Left colon (tissue), 2 donors: ENCODE measurements at regions not wholly inside any gene's neighbourhood (a gene's known extent, or its start where the extent isn't known, plus 50 kb on each side); places are given as distances from the start of the nearest gene placed in this dataset.
"Not testable (repeated sequence)": the region's sequence is repeated elsewhere in the genome, so short reads cannot be mapped to it uniquely, and the experiment has no call there.

Experiments used
- ATAC-seq: fragments of 200-7000 bp; cut with Tn5 transposase; one replicate; pipeline ENCODE4 v1.9.1; 2020; ENCODE audit warnings: mild to moderate bottlenecking, moderate library complexity
- DNase-seq, 2 donors: peaks; one replicate each; pipeline ENCODE4 v3.0.0-alpha.2; 2020
- intact Hi-C, 2 donors: fragments of 100-400 bp; cut with DNase I in 1 of 2; cut with micrococcal nuclease in 1 of 2; formaldehyde crosslinking; loops; one replicate each; pipeline versions ENCODE4 v1.11.2 to v1.14.0; 2022; cut with DNase I, micrococcal nuclease
- donor health status: DM: no; HTN: no; CAD: no.
- donor health status: DM: yes; HTN: yes; CAD: no.

DNA sequence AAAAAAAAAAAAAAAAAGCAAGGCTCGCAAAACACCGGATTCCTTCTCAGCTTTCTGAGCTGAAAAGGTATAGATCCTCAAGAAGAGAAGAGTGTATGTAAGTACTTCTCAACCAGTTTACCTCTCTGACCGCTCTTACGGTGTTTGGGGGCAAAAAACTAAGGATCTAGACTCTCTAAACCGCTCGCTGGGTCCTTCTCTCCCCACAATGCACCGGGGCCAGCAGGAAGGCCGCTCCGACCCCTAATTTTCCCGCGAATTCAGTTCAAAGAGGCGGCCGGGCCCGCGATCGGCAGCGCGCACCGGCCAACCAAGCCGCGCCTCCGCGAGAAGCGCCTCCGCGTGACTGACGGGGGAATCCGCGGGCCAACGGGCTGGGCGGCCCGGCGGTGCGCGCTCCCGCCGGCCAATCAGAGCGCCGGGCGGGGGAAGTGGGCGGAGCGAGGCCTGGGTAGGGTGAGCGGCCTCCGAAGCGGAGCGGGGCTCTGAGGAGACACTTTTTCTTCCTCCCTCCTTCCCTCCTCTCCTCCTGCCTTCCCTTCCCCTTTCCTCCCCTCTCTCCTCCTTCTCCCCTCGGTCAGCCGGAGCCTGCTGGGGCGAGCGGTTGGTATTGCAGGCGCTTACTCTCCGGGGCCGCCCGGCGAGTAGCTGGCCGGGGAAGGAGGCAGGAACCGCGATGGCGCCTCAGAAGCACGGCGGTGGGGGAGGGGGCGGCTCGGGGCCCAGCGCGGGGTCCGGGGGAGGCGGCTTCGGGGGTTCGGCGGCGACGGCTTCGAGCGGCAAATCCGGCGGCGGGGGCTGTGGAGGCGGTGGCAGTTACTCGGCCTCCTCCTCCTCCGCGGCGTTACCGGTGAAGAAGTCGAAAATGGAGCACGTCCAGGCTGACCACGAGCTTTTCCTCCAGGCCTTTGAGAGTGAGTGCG is 93.0 kb downstream of the CRLF3 start:
- intact Hi-C loops = not testable (repeated sequence)
- peak; percentile 97 for ATAC-seq
- peak; percentile 82 to 92 for DNase-seq

DNA sequence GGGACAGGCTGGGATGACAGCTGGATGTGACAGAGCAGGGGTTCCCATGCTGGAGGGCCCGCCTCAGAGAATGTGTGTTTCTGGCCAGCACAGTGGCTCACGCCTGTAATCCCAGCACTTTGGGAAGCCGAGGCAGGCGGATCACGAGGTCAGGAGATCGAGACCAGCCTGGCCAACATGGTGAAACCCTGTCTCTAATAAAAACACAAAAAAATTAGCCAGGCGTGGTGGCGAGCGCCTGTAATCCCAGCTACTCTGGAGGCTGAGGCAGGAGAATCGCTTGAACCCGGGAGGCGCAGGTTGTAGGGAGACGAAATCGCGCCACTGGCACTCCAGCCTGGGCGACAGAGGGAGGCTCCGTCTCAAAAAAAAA is 93.7 kb downstream of the CRLF3 start:
- ATAC-seq = peak; percentile 0
- intact Hi-C loops, DNase-seq: not testable (repeated sequence)

DNA sequence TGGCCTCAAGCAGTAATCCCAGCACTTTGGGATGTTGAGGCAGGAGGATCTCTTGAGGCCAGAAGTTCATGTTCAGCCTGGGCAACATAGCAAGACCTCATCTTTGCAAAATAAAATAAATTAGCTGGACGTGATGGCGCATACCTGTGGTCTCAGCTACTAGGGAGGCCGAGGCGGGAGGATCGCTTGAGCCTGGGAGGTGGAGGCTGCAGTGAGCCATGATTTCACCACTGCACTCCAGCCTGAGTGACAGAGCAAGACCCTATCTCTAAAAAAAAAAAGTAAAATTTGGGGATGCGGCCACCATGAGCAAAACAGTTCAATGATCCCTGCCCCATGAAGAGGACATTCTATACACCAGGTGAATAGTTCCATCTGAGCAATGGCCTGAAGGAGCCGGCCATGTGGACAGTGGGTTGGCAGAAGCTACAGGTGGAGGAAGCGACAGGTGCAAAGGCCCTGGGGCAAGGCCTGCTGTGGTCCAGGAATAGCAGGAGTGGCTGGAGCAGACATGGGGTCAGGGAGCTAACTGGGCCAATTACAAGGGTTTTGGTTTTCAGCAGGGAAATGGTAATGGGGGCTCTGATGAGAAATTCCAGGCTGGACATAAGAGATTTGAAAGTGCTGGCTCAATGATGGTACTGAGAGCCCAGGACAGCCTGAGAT is 94.2 kb downstream of the CRLF3 start:
- not testable (repeated sequence) for DNase-seq

DNA sequence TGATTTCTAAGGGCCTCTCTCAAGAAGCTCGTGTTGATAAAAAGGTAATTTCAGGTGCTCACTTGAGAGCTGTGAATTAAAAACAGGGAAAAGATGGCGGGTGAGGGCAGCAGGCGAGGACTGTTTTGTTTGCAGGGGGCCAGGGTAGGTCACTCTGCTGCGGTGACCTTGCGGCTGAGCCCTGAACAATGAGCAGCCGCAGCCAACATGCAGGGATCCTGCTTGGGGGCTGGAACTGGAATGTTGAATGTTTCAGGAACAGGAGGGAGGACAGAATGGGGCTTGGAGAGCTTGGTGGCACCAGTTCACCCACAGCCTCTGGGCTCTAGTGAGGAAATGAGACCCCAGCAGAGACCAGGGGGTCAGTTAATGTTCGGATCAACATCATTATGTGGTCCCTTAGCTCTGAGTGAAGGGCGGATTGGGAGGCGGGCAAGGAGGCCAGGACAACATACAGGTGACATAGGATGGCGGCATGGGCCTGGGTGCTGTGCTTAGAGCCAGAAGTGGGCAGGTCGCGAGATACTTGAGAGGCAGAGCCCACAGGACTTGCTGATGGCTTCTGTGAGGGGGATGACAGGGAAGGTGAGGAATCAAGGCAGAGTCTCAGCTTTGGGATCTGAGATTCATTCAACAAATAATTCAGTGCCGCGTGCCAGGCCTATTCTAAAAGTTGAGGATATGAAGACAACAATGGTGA is 94.9 kb downstream of the CRLF3 start:
- DNase-seq, intact Hi-C loops, ATAC-seq: not testable (repeated sequence)

More for the DNA sequence above, 94.2 kb downstream of the CRLF3 start:
- intact Hi-C loops, ATAC-seq: not testable (repeated sequence)

DNA sequence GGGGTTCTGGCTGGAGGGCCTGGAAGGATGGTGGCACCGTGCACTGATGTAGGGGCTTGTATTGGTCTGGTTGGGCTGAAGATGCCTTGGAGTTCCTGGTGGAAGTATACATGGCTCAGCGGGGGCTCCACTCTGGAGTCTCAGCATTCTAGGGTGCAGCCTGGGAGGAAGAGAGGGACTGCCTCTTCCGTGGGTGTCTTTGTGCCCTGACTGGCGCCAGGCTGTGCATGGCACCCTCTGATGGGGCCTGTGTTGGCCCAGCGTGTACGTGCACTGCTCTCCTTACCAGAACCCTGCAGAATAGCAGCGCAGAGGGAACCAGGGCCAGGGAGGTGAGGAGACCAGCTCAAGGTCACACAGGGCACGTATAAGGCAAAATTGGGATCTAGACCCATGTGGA is 97.0 kb downstream of the CRLF3 start:
- not testable (repeated sequence) for ATAC-seq

DNA sequence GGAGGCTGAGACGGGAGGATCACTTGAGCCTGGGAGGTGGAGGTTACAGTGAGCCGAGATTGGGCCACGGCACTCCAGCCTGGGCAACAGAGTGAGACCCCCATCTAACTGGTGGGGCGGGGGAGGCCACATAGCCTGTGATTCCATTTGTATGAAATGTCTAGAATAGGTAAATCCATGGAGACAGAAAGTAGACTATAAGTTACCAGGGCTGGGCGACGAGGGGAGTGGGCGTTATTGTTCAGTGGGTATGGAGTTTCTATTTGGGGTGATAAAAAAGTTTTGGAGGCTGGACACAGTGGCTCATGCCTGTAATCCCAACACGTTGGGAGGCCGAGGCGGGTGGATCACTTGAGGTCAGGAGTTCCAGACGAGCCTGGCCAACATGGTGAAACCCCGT is 97.8 kb downstream of the CRLF3 start:
- ATAC-seq, DNase-seq, intact Hi-C loops: not testable (repeated sequence)

More for the DNA sequence above, 97.0 kb downstream of the CRLF3 start:
- DNase-seq, intact Hi-C loops: not testable (repeated sequence)

DNA sequence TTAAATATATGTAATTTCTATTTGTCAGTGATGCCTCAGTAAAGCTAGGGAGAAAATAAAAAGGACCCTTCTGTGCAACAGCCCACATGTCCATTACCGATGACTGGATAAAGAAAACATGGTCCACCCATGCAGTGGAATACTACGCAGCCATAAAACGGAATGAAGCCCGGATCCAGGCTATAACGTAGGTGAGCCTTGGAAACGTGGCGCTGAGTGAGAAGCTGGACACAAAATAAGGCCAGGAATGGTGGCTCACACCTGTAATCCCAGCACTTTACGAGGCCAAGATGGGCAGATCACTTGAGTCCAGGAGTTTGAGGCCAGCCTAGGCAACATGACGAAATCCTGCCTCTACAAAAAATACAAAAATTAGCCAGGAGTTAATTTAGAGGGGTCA is 98.2 kb downstream of the CRLF3 start:
- ATAC-seq, DNase-seq, intact Hi-C loops: not testable (repeated sequence)

DNA sequence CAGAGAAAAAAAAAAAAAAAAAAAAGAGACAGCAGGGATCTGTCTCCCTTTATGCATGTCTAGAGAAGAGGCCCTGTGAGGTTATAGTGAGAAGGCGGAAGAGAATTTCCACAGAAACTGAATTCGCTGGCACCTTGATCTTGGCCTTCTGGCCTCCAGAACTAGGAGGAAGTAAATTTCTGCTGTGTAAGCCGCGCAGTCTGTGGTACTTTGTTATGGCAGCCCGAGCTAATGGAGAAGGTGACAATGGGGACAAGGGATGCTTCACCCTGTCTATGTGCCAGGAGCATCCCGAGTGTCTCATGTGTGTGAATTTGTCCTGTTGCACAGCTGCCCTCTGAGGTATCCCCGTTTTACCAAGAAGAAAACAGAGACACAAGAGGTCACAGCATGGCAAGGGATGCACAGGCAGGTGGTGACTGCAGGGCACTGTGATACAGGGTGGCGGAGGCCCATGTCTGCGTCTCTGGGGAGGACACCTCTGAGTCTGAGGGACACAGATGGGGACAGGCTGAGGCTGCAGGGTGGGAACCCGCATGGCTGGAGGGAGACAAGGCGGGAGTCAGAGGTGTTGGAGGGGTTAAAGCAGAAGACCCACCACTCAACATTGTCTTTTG is 100.3 kb downstream of the CRLF3 start:
- DNase-seq, intact Hi-C loops, ATAC-seq: not testable (repeated sequence)

DNA sequence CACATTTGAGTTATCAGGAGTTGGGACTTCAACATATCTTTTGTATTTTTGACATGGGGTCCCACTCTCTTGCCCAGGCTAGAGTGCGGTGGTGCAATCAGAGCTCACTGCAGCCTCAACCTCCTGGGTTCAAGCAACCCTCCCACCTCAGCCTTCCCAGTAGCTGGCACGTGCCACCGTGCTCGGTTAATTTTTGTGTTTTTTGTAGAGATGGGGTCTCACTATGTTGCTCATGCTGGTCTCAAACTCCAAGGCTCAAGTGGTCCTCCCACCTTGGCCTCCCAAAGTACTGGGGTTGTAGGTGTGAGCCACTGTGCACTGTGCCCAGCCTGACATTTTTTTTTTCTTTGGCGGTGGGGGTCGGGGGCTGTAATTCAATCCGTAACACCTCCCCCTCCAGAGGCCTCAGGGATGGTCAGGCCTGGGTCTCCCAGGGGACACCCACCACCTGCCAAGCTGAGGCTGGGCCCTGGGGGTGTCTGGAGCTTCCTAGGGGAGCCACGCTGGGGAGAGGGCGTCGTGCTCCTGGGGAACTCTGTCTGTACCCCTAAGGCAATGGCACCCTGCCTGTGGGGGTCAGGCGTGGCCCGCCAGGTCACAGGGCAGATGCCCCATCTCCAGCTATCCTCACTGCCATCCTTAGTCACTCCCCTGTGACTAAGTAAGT is 102.2 kb downstream of the CRLF3 start:
- ATAC-seq, intact Hi-C loops: not testable (repeated sequence)
- peak in 1 of 2 donors; percentile 4 for DNase-seq

DNA sequence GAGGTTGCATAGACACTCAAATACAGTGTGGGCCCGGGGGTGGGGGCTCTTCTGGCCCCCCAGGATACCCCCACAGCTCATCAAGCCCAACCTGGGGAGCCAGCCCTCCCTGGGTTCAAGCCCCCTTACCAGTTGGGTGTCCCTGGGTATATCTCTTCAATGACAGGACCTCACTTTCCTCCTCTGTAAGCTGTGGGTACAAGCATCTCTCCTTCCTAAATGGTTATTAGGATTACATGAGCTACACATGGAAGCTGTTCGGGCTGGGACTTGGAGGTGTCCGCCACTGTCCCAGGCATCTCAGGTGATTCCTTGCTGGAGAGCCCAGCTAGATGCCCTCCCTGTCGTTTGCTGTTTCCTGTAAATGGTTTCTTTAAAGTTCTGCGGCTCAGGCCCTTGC is 103.5 kb downstream of the CRLF3 start:
- DNase-seq = peak in 1 of 2 donors; percentile 9
- intact Hi-C loops, ATAC-seq: not testable (repeated sequence)

DNA sequence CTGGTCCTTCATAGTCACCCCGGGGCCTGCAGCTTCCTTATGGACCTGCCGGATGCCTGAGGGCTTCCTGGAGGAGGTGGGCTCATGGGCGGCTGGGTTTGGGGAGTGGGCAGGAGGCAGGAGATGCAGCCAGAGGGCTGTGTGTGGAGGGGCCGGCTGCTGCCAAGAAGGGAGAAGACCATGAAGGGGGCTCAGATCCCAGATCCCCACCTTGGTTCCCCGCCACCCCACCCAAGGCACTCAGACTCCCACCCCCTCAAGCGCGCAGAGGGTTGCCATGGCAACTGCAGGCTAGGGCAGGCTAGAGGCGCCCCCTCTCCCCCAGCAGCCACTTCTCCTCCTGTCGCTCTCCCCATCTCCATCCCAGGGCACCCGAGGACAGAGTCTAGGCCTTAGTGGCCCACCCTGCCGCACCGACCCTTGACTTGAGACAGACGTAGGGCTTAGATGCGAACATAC is 104.5 kb downstream of the CRLF3 start:
- intact Hi-C loops = no loop called here
- DNase-seq (peak in 1 of 2 donors; percentile 19), ATAC-seq (no peak)

DNA sequence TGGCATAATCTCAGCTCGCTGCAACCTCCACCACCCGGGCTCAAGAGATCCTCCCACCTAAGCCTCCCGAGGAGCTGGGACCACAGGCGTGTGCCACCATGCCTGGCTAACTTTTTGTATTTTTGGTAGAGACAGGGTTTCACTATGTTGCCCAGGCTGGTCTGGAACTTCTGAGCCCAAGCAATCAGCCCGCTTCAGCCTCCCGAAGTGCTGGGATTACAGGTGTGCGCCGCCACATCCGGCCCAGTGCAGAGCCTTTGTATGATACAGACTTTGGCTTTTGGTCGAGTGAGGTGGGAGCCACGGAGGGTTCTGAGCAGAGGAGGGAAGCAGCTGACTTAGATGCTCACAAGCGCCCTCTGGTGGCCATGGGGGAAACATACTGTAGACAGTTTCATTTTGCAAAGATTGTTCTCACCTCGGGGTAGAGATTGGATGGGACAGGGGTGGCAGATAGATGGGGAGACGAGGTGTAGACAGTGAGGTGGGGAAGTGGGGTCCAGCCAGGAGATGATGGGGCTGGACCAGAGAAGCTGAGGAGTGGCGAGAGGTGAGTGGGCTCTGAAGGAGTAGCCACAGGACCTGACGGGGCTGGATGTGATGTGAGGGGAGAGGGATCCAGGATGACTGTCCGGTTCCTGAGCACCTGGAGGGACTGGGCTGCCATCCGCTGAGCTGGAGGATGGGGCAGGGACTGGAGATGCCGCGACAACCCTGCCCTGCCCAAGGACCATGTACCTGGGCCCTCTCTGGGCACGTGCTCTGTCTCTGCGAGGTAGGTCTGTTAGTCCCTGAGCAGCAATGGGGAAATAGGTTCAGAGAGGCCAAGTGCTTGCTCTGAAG is 105.1 kb downstream of the CRLF3 start:
- ATAC-seq (peak; percentile 72), DNase-seq (peak; percentile 36 to 79)
- intact Hi-C loops = not testable (repeated sequence)

DNA sequence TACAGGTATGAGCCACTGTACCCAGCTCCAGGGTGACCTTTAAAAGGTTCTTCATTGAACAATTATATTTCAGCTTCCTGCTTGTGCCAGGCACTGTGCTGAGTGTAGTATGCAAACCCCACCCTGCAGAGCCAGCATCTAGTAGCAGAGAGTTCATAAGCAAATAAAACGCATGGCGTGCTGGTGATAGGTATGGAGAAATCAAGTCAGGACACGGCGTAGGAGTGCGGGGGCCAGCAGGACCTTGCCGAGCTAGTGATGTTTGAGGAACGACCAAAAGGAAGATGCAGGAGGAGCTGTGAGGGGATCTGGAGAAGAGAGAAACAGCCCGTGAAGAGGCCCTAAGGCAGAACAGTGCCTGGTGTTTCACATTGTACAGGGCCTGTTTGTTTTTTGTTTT is 105.8 kb downstream of the CRLF3 start:
- intact Hi-C loops = not testable (repeated sequence)
- ATAC-seq (peak; percentile 50), DNase-seq (peak in 1 of 2 donors; percentile 15)

DNA sequence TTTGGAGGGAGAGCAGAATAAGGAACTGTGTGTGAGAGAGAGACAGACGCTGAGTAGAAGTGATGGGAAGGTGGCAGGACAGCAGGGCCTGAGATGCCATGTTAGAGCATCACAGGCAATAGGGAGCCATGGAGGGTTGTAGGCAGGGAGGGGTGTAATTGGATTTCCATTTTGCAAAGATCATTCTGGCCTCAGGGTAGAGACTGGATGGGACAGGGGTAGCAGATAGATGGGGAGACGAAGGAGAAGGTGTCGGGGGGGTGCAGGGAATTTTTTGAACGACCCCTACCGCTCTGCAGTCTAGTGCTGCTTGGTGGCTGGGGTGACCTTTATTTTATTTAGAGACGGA is 106.4 kb downstream of the CRLF3 start:
- peak in 1 of 2 donors; percentile 2 for DNase-seq
- ATAC-seq, intact Hi-C loops: not testable (repeated sequence)

DNA sequence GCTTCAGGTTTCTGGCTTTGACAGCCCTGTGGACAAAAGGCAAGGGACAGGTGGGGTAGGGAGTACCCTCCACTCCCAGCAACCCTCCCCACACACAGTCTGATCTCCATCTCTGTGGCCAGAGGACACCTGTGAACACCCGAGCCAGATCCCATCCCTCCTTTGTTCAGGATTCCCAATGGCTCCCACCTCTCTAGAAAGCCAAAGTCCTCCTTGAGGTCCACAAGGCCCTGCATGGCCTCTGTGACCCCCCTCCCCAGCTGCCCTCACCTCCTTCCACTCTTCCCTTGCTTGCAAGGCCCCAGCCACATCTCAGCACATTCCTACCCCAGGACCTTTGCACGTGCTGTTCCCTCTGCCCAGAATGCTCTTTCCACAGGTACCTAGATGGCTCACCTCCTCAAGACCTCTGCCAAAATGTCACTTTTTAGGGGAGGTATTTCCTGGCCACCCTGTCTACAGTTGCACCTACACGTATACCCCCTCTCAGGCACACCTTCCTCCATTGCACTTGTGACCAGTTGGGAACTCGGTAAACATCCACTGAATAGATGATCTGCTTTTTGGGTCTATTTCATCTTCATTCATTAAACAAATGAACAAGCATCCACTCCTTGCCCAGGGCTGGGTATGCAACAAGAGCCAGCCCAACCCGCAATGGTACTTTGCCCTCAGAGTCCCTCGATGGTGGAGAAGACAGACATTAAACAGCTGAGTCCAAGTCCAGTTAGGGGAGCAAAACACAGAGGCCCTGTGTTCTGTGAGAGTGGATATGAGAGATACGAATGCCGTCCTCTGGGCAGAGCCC is 107.0 kb downstream of the CRLF3 start:
- DNase-seq = peak in 1 of 2 donors; percentile 8

DNA sequence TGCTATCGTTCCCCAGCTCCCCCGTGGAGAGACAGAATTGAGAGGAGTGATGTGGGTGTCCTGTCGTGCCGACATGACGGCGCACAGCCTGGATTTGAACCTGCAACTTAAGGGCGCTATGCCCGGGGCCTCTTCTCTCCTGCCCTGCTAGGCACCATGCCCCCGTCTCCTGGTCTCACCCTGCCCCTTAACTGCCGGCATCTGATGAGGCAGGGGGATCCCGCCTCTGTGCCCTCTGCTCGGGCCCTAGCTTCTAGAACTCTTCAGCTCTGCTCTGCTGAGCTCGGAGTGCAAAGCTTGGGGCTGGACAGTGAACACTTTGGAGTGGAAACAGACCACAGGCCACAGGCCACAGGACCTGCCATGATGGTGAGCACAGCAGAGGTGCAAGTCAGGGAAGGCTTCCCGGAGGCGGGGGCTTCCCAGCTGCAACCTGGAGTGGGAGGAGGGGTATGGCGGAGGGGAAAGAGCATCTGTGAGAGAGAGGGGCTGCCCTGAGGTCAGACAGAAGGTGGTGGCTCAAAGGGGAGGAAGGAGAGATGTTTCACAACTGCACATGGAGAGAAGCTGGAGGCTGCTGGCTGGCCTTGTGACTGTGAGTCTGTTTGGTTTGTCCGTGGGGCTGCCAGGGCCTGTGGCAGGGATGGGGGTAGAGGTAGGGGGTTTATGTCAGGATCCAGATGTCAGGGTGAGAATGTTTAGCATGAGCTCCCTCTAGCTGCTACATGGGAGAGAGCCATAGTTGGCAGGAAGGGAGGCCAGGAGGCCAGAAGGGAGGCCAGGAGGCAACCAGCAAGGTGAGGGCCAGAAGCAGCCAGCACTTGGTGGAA is 107.8 kb downstream of the CRLF3 start:
- no peak for ATAC-seq

More for the DNA sequence above, 107.0 kb downstream of the CRLF3 start:
- intact Hi-C loops = no loop called here
- ATAC-seq = peak; percentile 18

More for the DNA sequence above, 107.8 kb downstream of the CRLF3 start:
- intact Hi-C loops = no loop called here
- peak in 1 of 2 donors; percentile 18 for DNase-seq
